ENCODE measurements at regions not wholly inside any gene's neighbourhood (a gene's known extent, or its start where the extent isn't known, plus 50 kb on each side); places are given as distances from the start of the nearest gene placed in this dataset.

DNA sequence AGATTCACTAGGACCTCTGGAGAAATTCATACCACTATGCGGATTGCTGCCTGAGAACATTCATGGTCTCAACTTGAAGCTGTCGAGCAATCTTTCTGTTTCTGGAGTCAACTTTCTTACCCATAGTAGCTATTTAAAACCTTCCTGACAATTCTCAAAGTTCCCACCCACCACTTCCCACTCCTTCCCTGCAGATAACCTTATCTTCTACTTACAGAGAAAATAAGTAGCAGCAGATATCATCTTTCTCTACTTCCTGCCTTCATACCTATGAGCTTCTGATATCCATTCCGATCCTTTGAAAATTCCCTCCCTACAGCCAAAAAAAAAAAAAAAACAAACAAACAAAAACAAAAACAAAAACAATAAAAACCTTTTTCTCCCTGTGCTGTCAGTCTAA lies 81.2 kb upstream of the CYRIA start:
- Histone ChIP-seq H3K4me1 (ENCODE audit: low read length) (peaks cover 6% of the 10 kb centered on the region), H3K9ac (ENCODE audit: low read length) (no peak overlapping the region), H3K9me3 (ENCODE audit: low read length) (no peaks in the 10 kb centered on the region), H2AFZ (ENCODE audit: low read length) (no peak overlapping the region), H3K36me3 (ENCODE audit: insufficient read depth, low read length) (no peaks in the 10 kb centered on the region), H3K27ac (ENCODE audit: low read length) (no peak overlapping the region), H3K4me3 (ENCODE audit: low read length) (no peak overlapping the region), H3K27me3 (ENCODE audit: low read length) (no peaks in the 10 kb centered on the region), H3K4me2 (ENCODE audit: low read depth, low read length, poor library complexity, severe bottlenecking) (no peak overlapping the region), H4K20me1 (ENCODE audit: insufficient read depth, low read depth, low read length) (no peaks in the 10 kb centered on the region), H3K79me2 (ENCODE audit: low read length) (no peaks in the 10 kb centered on the region), H3K9me2 (replicated peaks; ENCODE audit: insufficient read depth, low read length) (no peaks in the 10 kb centered on the region)
- no peak for DNase-seq

DNA sequence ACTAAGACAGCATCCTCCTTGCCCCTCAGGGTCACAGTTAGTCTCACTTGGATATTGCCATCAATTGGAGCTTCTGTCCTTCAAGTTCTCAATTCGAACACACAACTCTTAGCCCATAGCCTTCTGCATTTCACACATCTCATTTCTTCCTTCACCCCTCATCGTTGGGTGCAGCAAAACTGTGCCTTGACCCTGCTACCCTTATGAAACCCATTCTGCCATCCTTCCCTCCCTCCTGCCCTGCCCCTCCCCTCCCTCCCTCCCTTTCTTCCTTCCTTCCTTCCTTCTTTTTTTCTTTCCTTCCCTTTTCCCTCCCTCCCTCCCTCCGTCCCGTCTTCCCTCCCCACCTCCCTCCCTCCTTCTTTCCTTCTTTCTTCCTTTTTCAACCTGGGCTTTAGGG lies 80.7 kb upstream of the CYRIA start:
- Histone ChIP-seq H3K4me3 (ENCODE audit: low read length) (no peak overlapping the region), H2AFZ (ENCODE audit: low read length) (no peak overlapping the region), H3K79me2 (ENCODE audit: low read length) (no peaks in the 10 kb centered on the region)

DNA sequence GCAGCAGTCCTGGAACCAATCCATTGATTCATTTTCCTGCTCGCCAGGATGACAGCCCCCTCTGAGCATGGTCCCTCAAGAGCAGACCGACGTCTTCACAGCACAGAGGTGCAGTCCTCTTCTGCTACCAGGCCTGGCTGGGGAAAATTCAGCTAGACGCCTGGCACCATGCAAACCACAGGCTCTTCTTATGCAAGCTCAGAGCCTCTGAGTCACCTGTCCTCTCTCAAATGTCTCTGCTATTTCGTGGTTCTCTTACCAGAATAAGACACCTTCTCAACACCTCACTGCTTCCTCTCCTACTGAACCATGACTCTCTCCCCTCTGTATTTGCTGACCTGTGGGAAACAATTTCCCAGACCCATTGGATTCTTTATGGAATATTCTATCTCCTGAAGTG lies 79.8 kb upstream of the CYRIA start:
- H2AFZ ChIP-seq (ENCODE audit: low read length) = no peak overlapping the region
- no peak overlapping the region for H3K27ac ChIP-seq (ENCODE audit: low read length)
- no peak for DNase-seq
- no peaks in the 10 kb centered on the region for H3K79me2 ChIP-seq (ENCODE audit: low read length)
- no peaks in the 10 kb centered on the region for H3K9me2 ChIP-seq (replicated peaks; ENCODE audit: insufficient read depth, low read length)
- no peaks in the 10 kb centered on the region for H4K20me1 ChIP-seq (ENCODE audit: insufficient read depth, low read depth, low read length)
- no peaks in the 10 kb centered on the region for H3K27me3 ChIP-seq (ENCODE audit: low read length)
- H3K9me3 ChIP-seq (ENCODE audit: low read length) = no peaks in the 10 kb centered on the region
- H3K36me3 ChIP-seq (ENCODE audit: insufficient read depth, low read length) = no peaks in the 10 kb centered on the region
- H3K4me2 ChIP-seq (ENCODE audit: low read depth, low read length, poor library complexity, severe bottlenecking) = no peak overlapping the region
- H3K9ac ChIP-seq (ENCODE audit: low read length) = no peak overlapping the region
- peaks cover 7% of the 10 kb centered on the region for H3K4me1 ChIP-seq (ENCODE audit: low read length)
- H3K4me3 ChIP-seq (ENCODE audit: low read length) = no peak overlapping the region

More for the DNA sequence above, 80.7 kb upstream of the CYRIA start:
- Histone ChIP-seq H3K27me3 (ENCODE audit: low read length) (no peaks in the 10 kb centered on the region), H3K9ac (ENCODE audit: low read length) (no peak overlapping the region), H4K20me1 (ENCODE audit: insufficient read depth, low read depth, low read length) (no peaks in the 10 kb centered on the region), H3K9me3 (ENCODE audit: low read length) (no peaks in the 10 kb centered on the region), H3K4me1 (ENCODE audit: low read length) (peaks cover 7% of the 10 kb centered on the region), H3K4me2 (ENCODE audit: low read depth, low read length, poor library complexity, severe bottlenecking) (no peak overlapping the region), H3K27ac (ENCODE audit: low read length) (no peak overlapping the region), H3K36me3 (ENCODE audit: insufficient read depth, low read length) (no peaks in the 10 kb centered on the region), H3K9me2 (replicated peaks; ENCODE audit: insufficient read depth, low read length) (no peaks in the 10 kb centered on the region)
- no peak for DNase-seq

GRCh38 chr2:16744521-16744920 lies 78.9 kb upstream of the CYRIA start:
- Histone ChIP-seq H3K4me1 (ENCODE audit: low read length) (peaks cover 7% of the 10 kb centered on the region), H3K79me2 (ENCODE audit: low read length) (no peaks in the 10 kb centered on the region), H2AFZ (ENCODE audit: low read length) (no peak overlapping the region), H3K9me3 (ENCODE audit: low read length) (no peaks in the 10 kb centered on the region), H3K9me2 (replicated peaks; ENCODE audit: insufficient read depth, low read length) (no peaks in the 10 kb centered on the region), H3K4me2 (ENCODE audit: low read depth, low read length, poor library complexity, severe bottlenecking) (no peak overlapping the region), H3K4me3 (ENCODE audit: low read length) (no peak overlapping the region), H4K20me1 (ENCODE audit: insufficient read depth, low read depth, low read length) (no peaks in the 10 kb centered on the region), H3K27me3 (ENCODE audit: low read length) (no peaks in the 10 kb centered on the region), H3K9ac (ENCODE audit: low read length) (no peak overlapping the region), H3K36me3 (ENCODE audit: insufficient read depth, low read length) (no peaks in the 10 kb centered on the region), H3K27ac (ENCODE audit: low read length) (no peak overlapping the region)
- DNase-seq = no peak

DNA sequence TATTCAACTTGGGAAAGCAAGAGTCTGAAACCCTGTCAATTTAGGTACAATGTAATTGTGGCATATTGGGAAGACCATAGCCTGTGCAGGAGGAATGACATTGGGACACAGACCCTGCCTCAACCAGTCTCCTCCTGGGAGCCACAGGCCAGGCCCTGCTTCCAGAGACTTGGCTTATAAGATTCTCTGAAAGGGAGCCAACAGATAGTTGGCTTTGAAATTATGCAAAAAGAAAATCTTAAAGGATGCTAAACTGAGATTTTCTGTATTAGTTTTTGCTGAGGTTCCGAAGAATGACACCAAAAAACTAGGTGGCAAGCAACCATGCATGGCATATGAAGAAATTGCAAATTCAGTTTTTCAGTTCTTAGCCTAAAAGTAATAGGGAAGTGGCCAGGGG lies 76.4 kb upstream of the CYRIA start:
- Histone ChIP-seq H3K27ac (ENCODE audit: low read length) (no peak overlapping the region), H3K4me2 (ENCODE audit: low read depth, low read length, poor library complexity, severe bottlenecking) (no peak overlapping the region), H3K9me3 (ENCODE audit: low read length) (no peaks in the 10 kb centered on the region), H3K27me3 (ENCODE audit: low read length) (no peaks in the 10 kb centered on the region), H3K4me3 (ENCODE audit: low read length) (no peak overlapping the region), H4K20me1 (ENCODE audit: insufficient read depth, low read depth, low read length) (no peaks in the 10 kb centered on the region), H3K9me2 (replicated peaks; ENCODE audit: insufficient read depth, low read length) (no peaks in the 10 kb centered on the region), H2AFZ (ENCODE audit: low read length) (no peak overlapping the region), H3K36me3 (ENCODE audit: insufficient read depth, low read length) (no peaks in the 10 kb centered on the region), H3K9ac (ENCODE audit: low read length) (no peak overlapping the region), H3K79me2 (ENCODE audit: low read length) (no peaks in the 10 kb centered on the region), H3K4me1 (ENCODE audit: low read length) (peaks cover 7% of the 10 kb centered on the region)
- no peak for DNase-seq

GRCh38 chr2:16741498-16741897 lies 75.9 kb upstream of the CYRIA start:
- Histone ChIP-seq H3K36me3 (ENCODE audit: insufficient read depth, low read length) (no peaks in the 10 kb centered on the region), H3K79me2 (ENCODE audit: low read length) (no peaks in the 10 kb centered on the region), H3K4me1 (ENCODE audit: low read length) (peaks cover 7% of the 10 kb centered on the region), H3K9me2 (replicated peaks; ENCODE audit: insufficient read depth, low read length) (no peaks in the 10 kb centered on the region), H4K20me1 (ENCODE audit: insufficient read depth, low read depth, low read length) (no peaks in the 10 kb centered on the region), H3K9ac (ENCODE audit: low read length) (no peak overlapping the region), H3K27me3 (ENCODE audit: low read length) (no peaks in the 10 kb centered on the region), H3K9me3 (ENCODE audit: low read length) (no peaks in the 10 kb centered on the region), H3K27ac (ENCODE audit: low read length) (no peak overlapping the region), H3K4me2 (ENCODE audit: low read depth, low read length, poor library complexity, severe bottlenecking) (no peak overlapping the region), H3K4me3 (ENCODE audit: low read length) (no peak overlapping the region), H2AFZ (ENCODE audit: low read length) (no peak overlapping the region)
- no peak for DNase-seq

- Histone ChIP-seq H3K79me2 (ENCODE audit: low read length) (no peaks in the 10 kb centered on the region), H3K4me2 (ENCODE audit: low read depth, low read length, poor library complexity, severe bottlenecking) (no peak overlapping the region), H3K9ac (ENCODE audit: low read length) (no peak overlapping the region), H3K36me3 (ENCODE audit: insufficient read depth, low read length) (no peaks in the 10 kb centered on the region), H3K27ac (ENCODE audit: low read length) (no peak overlapping the region), H3K9me3 (ENCODE audit: low read length) (no peaks in the 10 kb centered on the region), H3K9me2 (replicated peaks; ENCODE audit: insufficient read depth, low read length) (no peaks in the 10 kb centered on the region), H4K20me1 (ENCODE audit: insufficient read depth, low read depth, low read length) (no peaks in the 10 kb centered on the region), H3K4me1 (ENCODE audit: low read length) (peaks cover 7% of the 10 kb centered on the region), H3K27me3 (ENCODE audit: low read length) (no peaks in the 10 kb centered on the region), H3K4me3 (ENCODE audit: low read length) (no peak overlapping the region), H2AFZ (ENCODE audit: low read length) (no peak overlapping the region)
- DNase-seq = no peak
Observed at GRCh38 chr2:16739778-16740581, 74.3 kb upstream of the CYRIA start.

DNA sequence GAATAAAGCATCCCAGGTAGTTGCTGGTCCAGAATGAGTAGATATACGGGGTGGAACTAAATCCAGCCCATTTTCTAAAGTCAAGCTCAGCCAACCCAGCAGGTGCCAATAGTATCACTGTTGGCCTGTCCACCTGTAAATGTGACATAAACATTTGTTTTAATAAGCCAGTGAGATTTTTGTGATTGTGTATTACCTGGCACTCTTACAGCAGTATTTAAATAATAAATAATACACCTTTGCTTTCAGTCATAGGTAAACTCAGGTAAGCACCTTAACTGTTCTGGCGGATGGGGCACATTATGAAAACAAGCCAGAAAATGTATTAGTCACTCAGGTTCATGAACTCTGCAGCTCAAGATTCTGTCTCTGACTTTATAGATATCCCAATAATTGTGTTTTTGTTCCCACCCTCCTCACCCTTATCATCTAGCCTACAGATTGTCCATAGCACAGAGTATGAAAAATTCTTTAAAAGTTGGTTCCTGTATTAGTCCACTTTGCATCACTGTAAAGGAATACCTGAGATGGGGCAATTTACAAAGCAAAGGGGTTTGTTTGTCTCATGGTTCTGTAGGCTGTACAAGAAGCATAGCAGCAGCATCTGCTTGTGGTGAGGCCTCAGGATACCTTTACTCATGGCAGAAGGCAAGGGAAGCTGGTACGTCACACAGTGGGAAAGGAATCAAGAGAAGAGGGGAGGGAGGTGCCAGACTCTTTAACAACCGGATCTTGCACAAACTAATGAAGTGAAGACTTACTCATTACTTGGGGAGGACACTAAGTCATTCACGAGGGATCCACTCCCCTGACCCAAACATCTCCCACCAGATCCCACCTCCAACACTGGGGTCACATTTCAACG lies 73.0 kb upstream of the CYRIA start:
- no peaks in the 10 kb centered on the region for H3K36me3 ChIP-seq (ENCODE audit: insufficient read depth, low read length)
- no peaks in the 10 kb centered on the region for H3K9me2 ChIP-seq (replicated peaks; ENCODE audit: insufficient read depth, low read length)
- no peak for DNase-seq
- no peaks in the 10 kb centered on the region for H4K20me1 ChIP-seq (ENCODE audit: insufficient read depth, low read depth, low read length)
- H3K9me3 ChIP-seq (ENCODE audit: low read length) = no peaks in the 10 kb centered on the region
- H3K27me3 ChIP-seq (ENCODE audit: low read length) = no peaks in the 10 kb centered on the region
- no peak overlapping the region for H3K4me2 ChIP-seq (ENCODE audit: low read depth, low read length, poor library complexity, severe bottlenecking)
- H3K27ac ChIP-seq (ENCODE audit: low read length) = no peak overlapping the region
- no peak overlapping the region for H3K9ac ChIP-seq (ENCODE audit: low read length)
- H3K79me2 ChIP-seq (ENCODE audit: low read length) = no peaks in the 10 kb centered on the region
- no peak overlapping the region for H2AFZ ChIP-seq (ENCODE audit: low read length)
- H3K4me1 ChIP-seq (ENCODE audit: low read length) = peaks cover 7% of the 10 kb centered on the region
- no peak overlapping the region for H3K4me3 ChIP-seq (ENCODE audit: low read length)
